GM12892 (cell line): ENCODE measurements at regions not wholly inside any gene's neighbourhood (a gene's known extent, or its start where the extent isn't known, plus 50 kb on each side); places are given as distances from the start of the nearest gene placed in this dataset.
"Not testable (repeated sequence)": the region's sequence is repeated elsewhere in the genome, so short reads cannot be mapped to it uniquely, and the experiment has no call there.

Source experiments
- POLR2A ChIP-seq: IDR thresholded peaks from 2 replicates; pipeline ENCODE4 v1.6.1; 2011; ENCODE audit warnings: low read depth, low read length, control low read depth
- POLR2AphosphoS5 ChIP-seq: IDR thresholded peaks from 2 replicates; pipeline ENCODE4 v1.6.1; 2011; ENCODE audit warnings: low read depth, low read length, control low read depth
- TAF1 ChIP-seq: IDR thresholded peaks from 2 replicates; pipeline ENCODE4 v1.6.1; 2011; ENCODE audit warnings: low read depth, mild to moderate bottlenecking, control low read depth, low read length, borderline replicate concordance

DNA sequence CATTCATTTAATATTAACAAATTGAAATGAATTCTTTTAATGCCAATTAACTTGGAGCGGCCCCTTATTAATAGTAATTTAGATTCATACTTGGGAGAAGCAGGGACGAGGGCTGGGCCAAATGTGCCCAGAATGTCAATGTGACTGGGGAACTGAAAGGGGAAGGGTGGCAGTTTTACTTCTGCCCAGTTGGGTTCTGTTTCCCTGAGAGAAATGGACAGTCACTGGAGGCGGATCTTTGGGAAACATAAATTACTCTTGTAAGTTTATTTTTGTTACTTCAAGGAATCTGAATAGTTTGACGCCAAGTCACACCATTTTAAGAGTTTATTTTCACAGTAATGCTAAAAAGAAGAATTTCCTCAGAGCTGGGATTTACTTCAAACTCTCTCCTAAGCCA, 432.1 kb downstream of the CNTNAP3B start:
- TF ChIP-seq POLR2A, POLR2AphosphoS5, TAF1: not testable (repeated sequence)
